ENCODE measurements at regions not wholly inside any gene's neighbourhood (a gene's known extent, or its start where the extent isn't known, plus 50 kb on each side); places are given as distances from the start of the nearest gene placed in this dataset.

- no peak overlapping the region for H3K27ac Mint-ChIP-seq
- TF ChIP-seq, protein P1, sequence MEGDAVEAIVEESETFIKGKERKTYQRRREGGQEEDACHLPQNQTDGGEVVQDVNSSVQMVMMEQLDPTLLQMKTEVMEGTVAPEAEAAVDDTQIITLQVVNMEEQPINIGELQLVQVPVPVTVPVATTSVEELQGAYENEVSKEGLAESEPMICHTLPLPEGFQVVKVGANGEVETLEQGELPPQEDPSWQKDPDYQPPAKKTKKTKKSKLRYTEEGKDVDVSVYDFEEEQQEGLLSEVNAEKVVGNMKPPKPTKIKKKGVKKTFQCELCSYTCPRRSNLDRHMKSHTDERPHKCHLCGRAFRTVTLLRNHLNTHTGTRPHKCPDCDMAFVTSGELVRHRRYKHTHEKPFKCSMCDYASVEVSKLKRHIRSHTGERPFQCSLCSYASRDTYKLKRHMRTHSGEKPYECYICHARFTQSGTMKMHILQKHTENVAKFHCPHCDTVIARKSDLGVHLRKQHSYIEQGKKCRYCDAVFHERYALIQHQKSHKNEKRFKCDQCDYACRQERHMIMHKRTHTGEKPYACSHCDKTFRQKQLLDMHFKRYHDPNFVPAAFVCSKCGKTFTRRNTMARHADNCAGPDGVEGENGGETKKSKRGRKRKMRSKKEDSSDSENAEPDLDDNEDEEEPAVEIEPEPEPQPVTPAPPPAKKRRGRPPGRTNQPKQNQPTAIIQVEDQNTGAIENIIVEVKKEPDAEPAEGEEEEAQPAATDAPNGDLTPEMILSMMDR (conservative IDR thresholded peaks at IDR 0.05): no peak
- H3K9me3 Mint-ChIP-seq: no peaks in the 10 kb centered on the region
- H3K4me3 Mint-ChIP-seq: no peak overlapping the region
- H3K4me1 Mint-ChIP-seq (ENCODE audit: unreplicated experiment): no peaks in the 10 kb centered on the region
- H3K27me3 Mint-ChIP-seq: no peaks in the 10 kb centered on the region
- no peak for DNase-seq (ENCODE audit: extremely low spot score, unreplicated experiment)
- H3K36me3 Mint-ChIP-seq: no peaks in the 10 kb centered on the region
These were observed 558.8 kb upstream of the ZNF804A start for GRCh38 chr2:184039493-184039892.

DNA sequence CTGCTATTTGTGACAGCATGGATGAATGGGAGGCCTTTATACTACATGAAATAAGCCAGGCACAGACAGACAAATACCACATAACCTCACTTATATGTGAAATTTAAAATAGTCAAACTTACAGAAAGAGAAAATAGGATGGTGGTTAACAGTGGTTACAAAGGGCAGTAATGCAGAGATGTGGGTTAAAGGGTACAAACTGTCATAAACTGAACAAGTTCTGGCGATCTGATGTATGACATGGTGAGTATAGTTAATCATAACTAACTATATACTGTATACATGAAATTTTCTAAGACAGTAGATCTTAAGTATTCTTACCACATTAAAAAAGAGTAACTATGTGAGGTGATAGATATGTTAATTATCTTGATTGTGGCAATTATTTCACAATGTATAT, 558.1 kb upstream of the ZNF804A start:
- Mint-ChIP-seq H3K4me3 (no peak overlapping the region), H3K9me3 (no peaks in the 10 kb centered on the region), H3K27ac (no peak overlapping the region), H3K27me3 (no peaks in the 10 kb centered on the region), H3K4me1 (ENCODE audit: unreplicated experiment) (no peaks in the 10 kb centered on the region), H3K36me3 (no peaks in the 10 kb centered on the region)
- no peak for DNase-seq (ENCODE audit: extremely low spot score, unreplicated experiment)
- TF ChIP-seq, protein P1 (conservative IDR thresholded peaks at IDR 0.05): no peak

DNA sequence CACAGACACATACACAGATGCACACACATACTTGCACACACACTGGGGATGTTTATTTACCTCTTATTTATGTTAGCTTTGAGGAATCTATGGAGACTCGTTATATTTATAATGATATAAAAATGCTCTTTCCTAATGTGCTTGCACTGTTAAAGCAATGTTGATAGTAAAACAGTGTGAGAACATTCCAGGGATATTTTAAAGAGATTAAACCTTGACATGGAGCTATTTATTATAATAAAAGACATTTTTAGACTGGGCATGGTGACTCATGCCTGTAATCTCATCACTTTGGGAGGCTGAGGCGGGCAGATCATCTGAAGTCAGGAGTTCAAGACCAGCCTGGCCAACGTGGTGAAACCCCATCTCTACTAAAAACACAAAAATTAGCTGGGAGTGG, 557.3 kb upstream of the ZNF804A start:
- no peak overlapping the region for H3K4me3 Mint-ChIP-seq
- no peak for DNase-seq (ENCODE audit: extremely low spot score, unreplicated experiment)
- no peaks in the 10 kb centered on the region for H3K9me3 Mint-ChIP-seq

DNA sequence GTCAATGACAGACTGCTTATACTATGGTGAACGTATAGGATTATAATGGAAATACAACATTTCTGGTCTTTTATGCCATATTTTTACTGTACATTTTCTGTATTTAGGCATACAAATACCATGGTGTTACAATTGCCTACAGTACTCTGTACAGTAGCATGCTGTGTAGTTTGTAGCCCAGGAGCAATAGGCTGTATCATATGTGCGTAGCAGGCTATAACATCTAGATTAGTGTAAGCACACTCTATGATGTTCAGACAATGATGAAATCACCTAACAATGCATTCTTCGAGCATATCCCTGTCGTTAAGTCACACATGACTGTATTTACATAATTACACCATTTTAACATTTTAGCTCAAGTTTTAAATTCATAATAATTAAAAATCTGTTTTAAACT, 556.6 kb upstream of the ZNF804A start:
- H3K27me3 Mint-ChIP-seq: no peaks in the 10 kb centered on the region
- H3K9me3 Mint-ChIP-seq: no peaks in the 10 kb centered on the region
- TF ChIP-seq, protein P1 (conservative IDR thresholded peaks at IDR 0.05): no peak
- H3K4me3 Mint-ChIP-seq: no peak overlapping the region
- no peak for DNase-seq (ENCODE audit: extremely low spot score, unreplicated experiment)
- H3K27ac Mint-ChIP-seq: no peak overlapping the region
- H3K4me1 Mint-ChIP-seq (ENCODE audit: unreplicated experiment): no peaks in the 10 kb centered on the region
- H3K36me3 Mint-ChIP-seq: no peaks in the 10 kb centered on the region

More for the DNA sequence above, 557.3 kb upstream of the ZNF804A start:
- TF ChIP-seq, protein P1 (conservative IDR thresholded peaks at IDR 0.05): no peak
- H3K27ac Mint-ChIP-seq: no peak overlapping the region
- no peaks in the 10 kb centered on the region for H3K27me3 Mint-ChIP-seq
- H3K36me3 Mint-ChIP-seq: no peaks in the 10 kb centered on the region
- no peaks in the 10 kb centered on the region for H3K4me1 Mint-ChIP-seq (ENCODE audit: unreplicated experiment)

- H3K4me1 Mint-ChIP-seq (ENCODE audit: unreplicated experiment): no peaks in the 10 kb centered on the region
- no peak overlapping the region for H3K4me3 Mint-ChIP-seq
- no peaks in the 10 kb centered on the region for H3K36me3 Mint-ChIP-seq
- TF ChIP-seq, protein P1 (conservative IDR thresholded peaks at IDR 0.05): no peak
- no peaks in the 10 kb centered on the region for H3K9me3 Mint-ChIP-seq
- no peak overlapping the region for H3K27ac Mint-ChIP-seq
- DNase-seq (ENCODE audit: extremely low spot score, unreplicated experiment): no peak
- no peaks in the 10 kb centered on the region for H3K27me3 Mint-ChIP-seq
These were observed 550.8 kb upstream of the ZNF804A start for GRCh38 chr2:184047536-184047935.

GRCh38 chr2:184049566-184049965, 548.8 kb upstream of the ZNF804A start:
- Mint-ChIP-seq H3K36me3 (no peaks in the 10 kb centered on the region), H3K9me3 (no peaks in the 10 kb centered on the region), H3K27me3 (no peaks in the 10 kb centered on the region), H3K4me1 (ENCODE audit: unreplicated experiment) (no peaks in the 10 kb centered on the region), H3K4me3 (no peak overlapping the region), H3K27ac (no peak overlapping the region)
- TF ChIP-seq, protein P1 (conservative IDR thresholded peaks at IDR 0.05): no peak
- DNase-seq (ENCODE audit: extremely low spot score, unreplicated experiment): no peak

All from type B pancreatic cell (in vitro differentiated cells).